Fibroblast of lung (primary cell): ENCODE measurements at regions not wholly inside any gene's neighbourhood (a gene's known extent, or its start where the extent isn't known, plus 50 kb on each side); places are given as distances from the start of the nearest gene placed in this dataset.

Experiments used
- DNase-seq, 2 donors: peaks; one replicate each; pipeline versions ENCODE4 v3.0.0 to v3.0.0-alpha.2; 2010; ENCODE audit warnings: low read depth in 2 of 2
- H2AFZ ChIP-seq: 2 replicates; pipeline ENCODE4 v1.5.1; 2012; ENCODE audit warnings: low read length, control low read depth, inconsistent platforms
- H3K27ac ChIP-seq: 2 replicates; pipeline ENCODE4 v1.5.1; 2011; ENCODE audit warnings: low read length, control low read depth; ENCODE audit not compliant: insufficient read depth
- H3K27me3 ChIP-seq: 2 replicates; pipeline ENCODE4 v1.5.1; 2011; ENCODE audit warnings: mild to moderate bottlenecking, low read length; ENCODE audit not compliant: control insufficient read depth, insufficient read depth
- H3K36me3 ChIP-seq: 2 replicates; pipeline ENCODE4 v1.5.1; 2011; ENCODE audit warnings: low read length; ENCODE audit not compliant: control insufficient read depth, insufficient read depth
- H3K4me1 ChIP-seq: 2 replicates; pipeline ENCODE4 v1.5.1; 2011; ENCODE audit warnings: low read length; ENCODE audit not compliant: control insufficient read depth, insufficient read depth; ENCODE audit errors: extremely low read depth
- H3K4me2 ChIP-seq: 2 replicates; pipeline ENCODE4 v1.5.1; 2011; ENCODE audit warnings: low read length, control low read depth; ENCODE audit not compliant: insufficient read depth; ENCODE audit errors: extremely low read depth
- H3K4me3 ChIP-seq, 4 experiments: fragments of 200-600 bp in 1 of 4; sonication (generic) in 1 of 4; replicated peaks in 1 of 4; 2 replicates each; pipeline ENCODE4 v1.5.1; 2011 to 2016; ENCODE audit warnings: low read length in 4 of 4, low read depth in 3 of 4, mild to moderate bottlenecking in 3 of 4, control low read depth in 2 of 4, inconsistent platforms in 1 of 4, mixed read lengths in 1 of 4; ENCODE audit not compliant: insufficient read depth in 1 of 4; ENCODE audit errors: control extremely low read depth in 1 of 4
- H3K79me2 ChIP-seq: 2 replicates; pipeline ENCODE4 v1.5.1; 2012; ENCODE audit warnings: mild to moderate bottlenecking, low read length, inconsistent platforms; ENCODE audit not compliant: control insufficient read depth, insufficient read depth
- H3K9ac ChIP-seq: 2 replicates; pipeline ENCODE4 v1.5.1; 2011; ENCODE audit warnings: mild to moderate bottlenecking, low read length, control low read depth; ENCODE audit not compliant: insufficient read depth
- H3K9me3 ChIP-seq: 2 replicates; pipeline ENCODE4 v1.5.1; 2012; ENCODE audit warnings: low read depth, low read length; ENCODE audit not compliant: control insufficient read depth, insufficient read depth
- H4K20me1 ChIP-seq: 2 replicates; pipeline ENCODE4 v1.5.1; 2011; ENCODE audit warnings: low read length; ENCODE audit not compliant: control insufficient read depth, insufficient read depth; ENCODE audit errors: extremely low read depth
- EZH2 ChIP-seq: IDR thresholded peaks from 2 replicates; pipeline ENCODE4 v1.5.1; 2012; ENCODE audit warnings: low read length, control low read depth, mild to moderate bottlenecking; ENCODE audit errors: missing control alignments
- TF ChIP-seq, protein P1 (sequence below), 2 donors: IDR thresholded peaks in 1 of 2; conservative IDR thresholded peaks in 1 of 2; 1 replicate in 1 of 2; 2 replicates in 1 of 2; pipeline ENCODE4 v1.5.1; 2011 to 2012; ENCODE audit warnings: low read length in 2 of 2, control low read depth in 1 of 2, inconsistent platforms in 1 of 2, low read depth in 1 of 2, mild to moderate bottlenecking in 1 of 2

DNA sequence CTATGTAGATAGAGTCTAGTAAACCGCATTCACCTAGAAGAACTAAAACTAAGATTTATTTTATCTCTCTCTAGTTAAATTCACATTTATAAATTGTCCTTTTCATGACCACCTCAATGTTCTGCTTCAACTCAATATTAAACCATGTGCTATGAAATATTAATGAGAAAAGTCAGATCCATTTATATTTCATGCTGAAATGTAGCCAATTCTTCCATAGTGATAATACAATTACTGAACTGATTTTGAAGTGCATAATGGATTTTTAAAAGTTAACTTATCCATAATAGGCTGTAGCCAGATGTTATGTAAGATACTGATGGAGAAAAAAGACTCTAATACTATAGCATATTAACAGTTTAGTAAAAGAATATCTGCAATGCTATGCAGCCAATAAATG is 479.7 kb upstream of the PCDH15 start:
- Histone ChIP-seq H3K4me1 (no peaks in the 10 kb centered on the region), H3K79me2 (no peaks in the 10 kb centered on the region), H3K9ac (no peak overlapping the region), H3K27ac (no peak overlapping the region), H3K9me3 (no peaks in the 10 kb centered on the region), H3K4me2 (no peak overlapping the region), H3K36me3 (no peaks in the 10 kb centered on the region), H3K4me3 (no peak overlapping the region), H2AFZ (no peak overlapping the region), H3K27me3 (no peaks in the 10 kb centered on the region), H4K20me1 (no peaks in the 10 kb centered on the region)
- TF ChIP-seq, protein P1, sequence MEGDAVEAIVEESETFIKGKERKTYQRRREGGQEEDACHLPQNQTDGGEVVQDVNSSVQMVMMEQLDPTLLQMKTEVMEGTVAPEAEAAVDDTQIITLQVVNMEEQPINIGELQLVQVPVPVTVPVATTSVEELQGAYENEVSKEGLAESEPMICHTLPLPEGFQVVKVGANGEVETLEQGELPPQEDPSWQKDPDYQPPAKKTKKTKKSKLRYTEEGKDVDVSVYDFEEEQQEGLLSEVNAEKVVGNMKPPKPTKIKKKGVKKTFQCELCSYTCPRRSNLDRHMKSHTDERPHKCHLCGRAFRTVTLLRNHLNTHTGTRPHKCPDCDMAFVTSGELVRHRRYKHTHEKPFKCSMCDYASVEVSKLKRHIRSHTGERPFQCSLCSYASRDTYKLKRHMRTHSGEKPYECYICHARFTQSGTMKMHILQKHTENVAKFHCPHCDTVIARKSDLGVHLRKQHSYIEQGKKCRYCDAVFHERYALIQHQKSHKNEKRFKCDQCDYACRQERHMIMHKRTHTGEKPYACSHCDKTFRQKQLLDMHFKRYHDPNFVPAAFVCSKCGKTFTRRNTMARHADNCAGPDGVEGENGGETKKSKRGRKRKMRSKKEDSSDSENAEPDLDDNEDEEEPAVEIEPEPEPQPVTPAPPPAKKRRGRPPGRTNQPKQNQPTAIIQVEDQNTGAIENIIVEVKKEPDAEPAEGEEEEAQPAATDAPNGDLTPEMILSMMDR (conservative IDR thresholded peaks at IDR 0.05 in 1 of 2, IDR thresholded peaks at IDR 0.05 in 1 of 2; ENCODE audit: low read depth in 1 of 2, low read length in 2 of 2), result no peak
- TF ChIP-seq EZH2, result no peak
- no peak for DNase-seq

DNA sequence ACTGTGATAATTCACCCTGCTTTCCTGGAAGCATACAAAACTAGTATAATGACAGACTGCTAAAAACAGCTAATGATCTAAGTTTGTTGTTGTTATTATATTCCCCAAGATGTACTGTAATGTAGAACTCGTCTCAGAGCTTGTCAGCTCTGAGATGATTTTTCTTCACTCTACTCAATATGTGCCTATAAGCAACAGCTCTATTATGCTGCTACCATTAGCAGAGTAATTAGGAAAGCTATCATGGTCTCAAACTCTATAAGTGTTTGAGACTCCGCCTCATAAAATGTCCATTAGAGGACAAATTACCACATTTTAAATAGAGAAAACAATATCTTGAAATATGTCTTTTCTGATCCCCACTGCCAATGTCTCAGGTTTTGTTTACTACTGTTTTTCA is 476.5 kb upstream of the PCDH15 start:
- H4K20me1 ChIP-seq, result no peaks in the 10 kb centered on the region
- no peak overlapping the region for H2AFZ ChIP-seq
- TF ChIP-seq EZH2, result no peak
- TF ChIP-seq, protein P1 (conservative IDR thresholded peaks at IDR 0.05 in 1 of 2, IDR thresholded peaks at IDR 0.05 in 1 of 2; ENCODE audit: low read depth in 1 of 2, low read length in 2 of 2), result no peak
- H3K4me3 ChIP-seq, result no peak overlapping the region
- no peaks in the 10 kb centered on the region for H3K36me3 ChIP-seq
- DNase-seq, result no peak
- H3K4me2 ChIP-seq, result no peak overlapping the region
- no peaks in the 10 kb centered on the region for H3K27me3 ChIP-seq
- no peaks in the 10 kb centered on the region for H3K9me3 ChIP-seq
- no peak overlapping the region for H3K9ac ChIP-seq
- no peaks in the 10 kb centered on the region for H3K79me2 ChIP-seq
- H3K27ac ChIP-seq, result no peak overlapping the region
- no peaks in the 10 kb centered on the region for H3K4me1 ChIP-seq

DNA sequence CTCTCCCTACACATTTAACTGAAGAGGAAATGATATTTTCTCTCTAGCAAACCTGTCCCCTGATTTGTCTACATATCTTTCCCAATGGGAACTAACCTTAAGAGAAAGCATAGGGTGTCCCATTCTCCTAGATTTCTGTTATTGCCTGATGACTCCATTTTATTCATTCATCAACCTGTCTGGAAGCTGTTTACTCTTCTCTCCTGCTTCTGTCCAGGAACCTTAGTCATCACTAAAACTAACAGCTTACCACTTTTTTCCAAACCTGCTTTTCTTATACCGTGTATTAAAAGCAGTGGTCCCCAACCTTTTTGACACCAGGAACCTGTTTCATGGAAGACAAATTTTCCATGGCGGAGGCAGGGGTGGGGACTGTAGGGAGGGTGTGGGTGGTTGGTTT is 473.3 kb upstream of the PCDH15 start:
- Histone ChIP-seq H3K27ac (no peak overlapping the region), H3K9me3 (no peaks in the 10 kb centered on the region), H3K4me3 (no peak overlapping the region), H3K36me3 (no peaks in the 10 kb centered on the region), H3K27me3 (no peaks in the 10 kb centered on the region), H3K4me2 (no peak overlapping the region), H3K79me2 (no peaks in the 10 kb centered on the region), H3K4me1 (no peaks in the 10 kb centered on the region), H2AFZ (no peak overlapping the region), H4K20me1 (no peaks in the 10 kb centered on the region), H3K9ac (no peak overlapping the region)
- no peak for DNase-seq
- no peak for TF ChIP-seq EZH2
- TF ChIP-seq, protein P1 (conservative IDR thresholded peaks at IDR 0.05 in 1 of 2, IDR thresholded peaks at IDR 0.05 in 1 of 2; ENCODE audit: low read depth in 1 of 2, low read length in 2 of 2), result no peak
